ENCODE measurements at regions not wholly inside any gene's neighbourhood (a gene's known extent, or its start where the extent isn't known, plus 50 kb on each side); places are given as distances from the start of the nearest gene placed in this dataset.

- TF ChIP-seq ZFX (IDR thresholded peaks at IDR 0.05; ENCODE audit: borderline replicate concordance), result no peak
- TF ChIP-seq, protein P1, sequence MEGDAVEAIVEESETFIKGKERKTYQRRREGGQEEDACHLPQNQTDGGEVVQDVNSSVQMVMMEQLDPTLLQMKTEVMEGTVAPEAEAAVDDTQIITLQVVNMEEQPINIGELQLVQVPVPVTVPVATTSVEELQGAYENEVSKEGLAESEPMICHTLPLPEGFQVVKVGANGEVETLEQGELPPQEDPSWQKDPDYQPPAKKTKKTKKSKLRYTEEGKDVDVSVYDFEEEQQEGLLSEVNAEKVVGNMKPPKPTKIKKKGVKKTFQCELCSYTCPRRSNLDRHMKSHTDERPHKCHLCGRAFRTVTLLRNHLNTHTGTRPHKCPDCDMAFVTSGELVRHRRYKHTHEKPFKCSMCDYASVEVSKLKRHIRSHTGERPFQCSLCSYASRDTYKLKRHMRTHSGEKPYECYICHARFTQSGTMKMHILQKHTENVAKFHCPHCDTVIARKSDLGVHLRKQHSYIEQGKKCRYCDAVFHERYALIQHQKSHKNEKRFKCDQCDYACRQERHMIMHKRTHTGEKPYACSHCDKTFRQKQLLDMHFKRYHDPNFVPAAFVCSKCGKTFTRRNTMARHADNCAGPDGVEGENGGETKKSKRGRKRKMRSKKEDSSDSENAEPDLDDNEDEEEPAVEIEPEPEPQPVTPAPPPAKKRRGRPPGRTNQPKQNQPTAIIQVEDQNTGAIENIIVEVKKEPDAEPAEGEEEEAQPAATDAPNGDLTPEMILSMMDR (IDR thresholded peaks at IDR 0.05), result no peak
Observed at GRCh38 chr5:133698646-133699526, 86.5 kb upstream of the FSTL4 start.
